IMR-90 (cell line): ENCODE measurements at regions not wholly inside any gene's neighbourhood (a gene's known extent, or its start where the extent isn't known, plus 50 kb on each side); places are given as distances from the start of the nearest gene placed in this dataset.

ENCODE experiments used
- ATAC-seq: fragments of 200-7000 bp; cut with Tn5 transposase; 2 replicates; pipeline ENCODE4 v1.9.1; 2020; ENCODE audit warnings: low read depth, mild to moderate bottlenecking, moderate library complexity
- BruUV-seq: library from RNA; stranded (reverse); fragments of 400-500 nt; replicated peaks from 2 replicates; lab custom pipeline; 2021; lab: Mats Ljungman, UMichigan
- CTCF ChIA-PET: fragments of 300-600 bp; formaldehyde crosslinking; extraction: SDS; loops from one replicate; lab custom pipeline; 2021; ENCODE audit warnings: antibody characterized with exemption; lab: Yijun Ruan, JAX
- POLR2A ChIA-PET: fragments of 300-600 bp; sonication (Branson Sonifier 250); formaldehyde crosslinking; loops from one replicate; lab custom pipeline; 2022; ENCODE audit warnings: antibody characterized with exemption; ENCODE audit not compliant: unreplicated experiment; lab: Charles Lee
- DNase-seq: peaks from one replicate; pipeline ENCODE4 v3.0.0; 2013
- H2AFZ ChIP-seq: replicated peaks from 2 replicates; pipeline ENCODE3; 2013; ENCODE audit warnings: low read length, mild to moderate bottlenecking; ENCODE audit not compliant: poor library complexity
- H2AK5ac ChIP-seq: 2 replicates; pipeline ENCODE4 v1.6.1; 2013; ENCODE audit warnings: low read depth, low read length, inconsistent platforms
- H2AK9ac ChIP-seq: replicated peaks from 2 replicates; pipeline ENCODE3; 2013; ENCODE audit warnings: mild to moderate bottlenecking, low read depth, low read length, moderate library complexity; ENCODE audit not compliant: poor library complexity
- H2BK120ac ChIP-seq: 2 replicates; pipeline ENCODE4 v1.6.1; 2013; ENCODE audit warnings: low read depth, low read length, inconsistent platforms
- H2BK15ac ChIP-seq: 3 replicates; pipeline ENCODE4 v1.6.1; 2013; ENCODE audit warnings: low read depth, low read length, inconsistent platforms
- H2BK20ac ChIP-seq: 2 replicates; pipeline ENCODE4 v1.6.1; 2013; ENCODE audit warnings: low read depth, mild to moderate bottlenecking, inconsistent platforms, low read length, moderate library complexity
- H2BK5ac ChIP-seq: 2 replicates; pipeline ENCODE4 v1.6.1; 2013; ENCODE audit warnings: mild to moderate bottlenecking, low read depth, low read length, inconsistent platforms; ENCODE audit not compliant: poor library complexity, severe bottlenecking
- H3K14ac ChIP-seq: replicated peaks from 2 replicates; pipeline ENCODE4 v1.6.1; 2013; ENCODE audit warnings: low read depth, low read length, inconsistent platforms
- H3K18ac ChIP-seq: 2 replicates; pipeline ENCODE4 v1.6.1; 2013; ENCODE audit warnings: low read depth, low read length, control low read depth
- H3K23ac ChIP-seq: 2 replicates; pipeline ENCODE4 v1.6.1; 2013; ENCODE audit warnings: low read depth, low read length, inconsistent platforms
- H3K27ac ChIP-seq: 2 replicates; pipeline ENCODE4 v1.5.1; 2013; ENCODE audit warnings: mild to moderate bottlenecking, control low read depth, low read length; ENCODE audit not compliant: insufficient read depth
- H3K27me3 ChIP-seq: 2 replicates; pipeline ENCODE4 v1.6.1; 2013; ENCODE audit warnings: low read length; ENCODE audit not compliant: control insufficient read depth, insufficient read depth
- H3K36me3 ChIP-seq: 2 replicates; pipeline ENCODE4 v1.6.1; 2013; ENCODE audit warnings: low read length, mixed read lengths; ENCODE audit not compliant: control insufficient read depth, insufficient read depth
- H3K4ac ChIP-seq: 2 replicates; pipeline ENCODE4 v1.6.1; 2013; ENCODE audit warnings: low read depth, low read length, inconsistent platforms
- H3K4me1 ChIP-seq: 2 replicates; pipeline ENCODE4 v1.6.1; 2013; ENCODE audit warnings: low read length, mixed read lengths; ENCODE audit not compliant: control insufficient read depth, insufficient read depth
- H3K4me2 ChIP-seq: 2 replicates; pipeline ENCODE4 v1.6.1; 2013; ENCODE audit warnings: low read depth, mild to moderate bottlenecking, control low read depth, low read length, moderate library complexity
- H3K4me3 ChIP-seq: 2 replicates; pipeline ENCODE4 v1.5.1; 2013; ENCODE audit warnings: low read depth, mild to moderate bottlenecking, control low read depth, low read length, moderate library complexity; ENCODE audit not compliant: insufficient read depth
- H3K56ac ChIP-seq: 2 replicates; pipeline ENCODE4 v1.6.1; 2013; ENCODE audit warnings: low read length, inconsistent platforms; ENCODE audit not compliant: insufficient read depth; ENCODE audit errors: extremely low read depth
- H3K79me1 ChIP-seq, 2 experiments: 2 replicates each; pipeline ENCODE4 v1.6.1; 2013; ENCODE audit warnings: low read length in 2 of 2, inconsistent platforms in 1 of 2, low read depth in 1 of 2
- H3K9ac ChIP-seq: 2 replicates; pipeline ENCODE4 v1.6.1; 2013; ENCODE audit warnings: low read depth, low read length, control low read depth
- H3K9me1 ChIP-seq: 2 replicates; pipeline ENCODE4 v1.6.1; 2013; ENCODE audit warnings: low read length, inconsistent platforms; ENCODE audit not compliant: insufficient read depth
- H3K9me3 ChIP-seq: 2 replicates; pipeline ENCODE4 v1.6.1; 2013; ENCODE audit warnings: low read length; ENCODE audit not compliant: control insufficient read depth, insufficient read depth
- H4K20me1 ChIP-seq: 2 replicates; pipeline ENCODE4 v1.6.1; 2013; ENCODE audit warnings: low read length, inconsistent platforms; ENCODE audit not compliant: insufficient read depth
- H4K5ac ChIP-seq: 2 replicates; pipeline ENCODE4 v1.6.1; 2013; ENCODE audit warnings: mild to moderate bottlenecking, low read depth, low read length, control low read depth
- H4K8ac ChIP-seq, 2 experiments: 2 replicates each; pipeline ENCODE4 v1.6.1; 2013; ENCODE audit warnings: low read depth in 2 of 2, low read length in 2 of 2, control low read depth in 1 of 2, inconsistent platforms in 1 of 2
- H4K91ac ChIP-seq: 2 replicates; pipeline ENCODE4 v1.6.1; 2013; ENCODE audit warnings: low read depth, low read length, inconsistent platforms; ENCODE audit not compliant: insufficient read depth
- MAFK ChIP-seq: IDR thresholded peaks from 2 replicates; pipeline ENCODE4 v1.6.1; 2012; ENCODE audit warnings: low read depth, low read length, improper control_type of control experiment
- POLR2A ChIP-seq: IDR thresholded peaks from 2 replicates; pipeline ENCODE4 v1.6.1; 2012; ENCODE audit warnings: mild to moderate bottlenecking, low read depth, low read length
- RAD21 ChIP-seq: IDR thresholded peaks from 2 replicates; pipeline ENCODE4 v1.6.1; 2012; ENCODE audit warnings: low read length, improper control_type of control experiment
- RFX5 ChIP-seq: IDR thresholded peaks from 2 replicates; pipeline ENCODE4 v1.8.0; 2012; ENCODE audit warnings: low read depth, mild to moderate bottlenecking, low read length, moderate library complexity
- WGBS, 2 experiments: methylation state at CpG; one replicate each; pipeline versions ENCODE4 v1.1.5 to v1.1.7; 2013; ENCODE audit warnings: missing lambda C conversion rate in 2 of 2; ENCODE audit not compliant: insufficient read length in 1 of 2; ENCODE audit errors: extremely low coverage in 2 of 2; 5-methylcytosine and 5-hydroxymethylcytosine counted together
- dilution Hi-C: fragments of 300-500 bp; cut with HindIII; formaldehyde crosslinking; loops from one replicate; pipeline ENCODE4 v1.14.3; 2018; ENCODE audit warnings: low sequenced_read_pairs; ENCODE audit not compliant: unreplicated experiment
- in situ Hi-C: fragments of 300-500 bp; cut with MboI; formaldehyde crosslinking; loops from 3 replicates; pipeline ENCODE4 v1.14.3; 2019; ENCODE audit warnings: low sequenced_read_pairs, inconsistent platforms, mixed read lengths
- intact Hi-C: fragments of 100-400 bp; cut with micrococcal nuclease; formaldehyde crosslinking; loops from 2 replicates; pipeline ENCODE4 v1.10.0; 2022
- TF ChIP-seq, protein P1 (sequence below): fragments of 150-350 bp; IDR thresholded peaks from 2 replicates; pipeline ENCODE4 v1.6.1; 2016; ENCODE audit warnings: low read depth, mild to moderate bottlenecking, low read length, moderate library complexity, borderline replicate concordance
- TF ChIP-seq, protein P2 (sequence below): conservative IDR thresholded peaks from 2 replicates; pipeline ENCODE4 v1.5.1; 2012; ENCODE audit warnings: mild to moderate bottlenecking, low read depth, low read length, improper control_type of control experiment

DNA sequence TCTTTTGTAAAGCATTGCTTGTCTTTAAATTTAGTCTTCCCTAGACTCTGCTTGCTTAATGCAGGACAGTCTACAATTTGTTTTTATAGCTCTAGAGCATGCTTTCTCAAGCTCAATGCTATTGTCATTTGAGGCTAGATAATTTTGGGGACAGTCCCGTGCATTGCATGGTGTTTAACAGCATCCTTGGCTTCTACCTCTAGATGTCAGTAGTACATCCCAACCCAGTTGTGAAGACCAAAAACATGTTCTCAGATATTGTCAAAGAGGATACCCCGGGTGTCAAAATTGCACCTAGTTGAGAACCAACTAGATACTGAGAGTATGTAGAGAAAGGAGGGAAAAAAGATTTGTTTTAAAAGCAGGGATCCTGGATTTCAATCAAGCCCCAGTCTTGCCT is 277.5 kb downstream of the CEMIP2 start:
- H4K8ac ChIP-seq, result no peak overlapping the region
- H2BK15ac ChIP-seq, result no peak overlapping the region
- no peaks in the 10 kb centered on the region for H3K9me3 ChIP-seq
- H3K36me3 ChIP-seq, result no peaks in the 10 kb centered on the region
- H2AFZ ChIP-seq, result no peak overlapping the region
- H3K18ac ChIP-seq, result no peak overlapping the region
- H2BK20ac ChIP-seq, result no peak overlapping the region
- no peak overlapping the region for H3K14ac ChIP-seq
- H3K23ac ChIP-seq, result no peak overlapping the region
- no peaks in the 10 kb centered on the region for H3K9me1 ChIP-seq
- DNase-seq (no peak), ATAC-seq (no peak)
- no peak overlapping the region for H3K9ac ChIP-seq
- TF ChIP-seq POLR2A (no peak), RFX5 (no peak), MAFK (no peak), RAD21 (no peak)
- TF ChIP-seq, protein P1, sequence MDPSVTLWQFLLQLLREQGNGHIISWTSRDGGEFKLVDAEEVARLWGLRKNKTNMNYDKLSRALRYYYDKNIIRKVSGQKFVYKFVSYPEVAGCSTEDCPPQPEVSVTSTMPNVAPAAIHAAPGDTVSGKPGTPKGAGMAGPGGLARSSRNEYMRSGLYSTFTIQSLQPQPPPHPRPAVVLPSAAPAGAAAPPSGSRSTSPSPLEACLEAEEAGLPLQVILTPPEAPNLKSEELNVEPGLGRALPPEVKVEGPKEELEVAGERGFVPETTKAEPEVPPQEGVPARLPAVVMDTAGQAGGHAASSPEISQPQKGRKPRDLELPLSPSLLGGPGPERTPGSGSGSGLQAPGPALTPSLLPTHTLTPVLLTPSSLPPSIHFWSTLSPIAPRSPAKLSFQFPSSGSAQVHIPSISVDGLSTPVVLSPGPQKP, result no peak
- TF ChIP-seq, protein P2, sequence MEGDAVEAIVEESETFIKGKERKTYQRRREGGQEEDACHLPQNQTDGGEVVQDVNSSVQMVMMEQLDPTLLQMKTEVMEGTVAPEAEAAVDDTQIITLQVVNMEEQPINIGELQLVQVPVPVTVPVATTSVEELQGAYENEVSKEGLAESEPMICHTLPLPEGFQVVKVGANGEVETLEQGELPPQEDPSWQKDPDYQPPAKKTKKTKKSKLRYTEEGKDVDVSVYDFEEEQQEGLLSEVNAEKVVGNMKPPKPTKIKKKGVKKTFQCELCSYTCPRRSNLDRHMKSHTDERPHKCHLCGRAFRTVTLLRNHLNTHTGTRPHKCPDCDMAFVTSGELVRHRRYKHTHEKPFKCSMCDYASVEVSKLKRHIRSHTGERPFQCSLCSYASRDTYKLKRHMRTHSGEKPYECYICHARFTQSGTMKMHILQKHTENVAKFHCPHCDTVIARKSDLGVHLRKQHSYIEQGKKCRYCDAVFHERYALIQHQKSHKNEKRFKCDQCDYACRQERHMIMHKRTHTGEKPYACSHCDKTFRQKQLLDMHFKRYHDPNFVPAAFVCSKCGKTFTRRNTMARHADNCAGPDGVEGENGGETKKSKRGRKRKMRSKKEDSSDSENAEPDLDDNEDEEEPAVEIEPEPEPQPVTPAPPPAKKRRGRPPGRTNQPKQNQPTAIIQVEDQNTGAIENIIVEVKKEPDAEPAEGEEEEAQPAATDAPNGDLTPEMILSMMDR, result no peak
- H3K4me2 ChIP-seq, result no peak overlapping the region
- BruUV-seq, result no TSS peak
- no peak overlapping the region for H2AK9ac ChIP-seq
- no peaks in the 10 kb centered on the region for H3K4me1 ChIP-seq
- no peak overlapping the region for H3K4me3 ChIP-seq
- no peak overlapping the region for H4K5ac ChIP-seq
- H3K79me1 ChIP-seq, result no peaks in the 10 kb centered on the region
- H2BK120ac ChIP-seq, result no peak overlapping the region
- H3K4ac ChIP-seq, result no peak overlapping the region
- in situ Hi-C loops (no loop called here), dilution Hi-C loops (no loop called here), intact Hi-C loops (no loop called here)
- ChIA-PET POLR2A (no interaction called here), CTCF (interaction anchor here (0.6 kb wide), 1 partner anchor 52 kb away, joined by 3 read pairs; no protein-coding TSS in a partner anchor)
- H3K56ac ChIP-seq, result no peak overlapping the region
- WGBS, 2 experiments, result no CpG with 5 or more reads among the region's 2 CpGs
- H4K20me1 ChIP-seq, result no peaks in the 10 kb centered on the region
- H2BK5ac ChIP-seq, result no peak overlapping the region
- H4K91ac ChIP-seq, result no peak overlapping the region
- H2AK5ac ChIP-seq, result no peak overlapping the region
- no peak overlapping the region for H3K27ac ChIP-seq
- H3K27me3 ChIP-seq, result no peaks in the 10 kb centered on the region
